H1 (cell line): ENCODE measurements at regions not wholly inside any gene's neighbourhood (a gene's known extent, or its start where the extent isn't known, plus 50 kb on each side); places are given as distances from the start of the nearest gene placed in this dataset.

Experiments
- CTCF ChIA-PET: fragments of 300-600 bp; sonication (Branson Sonifier 250); formaldehyde crosslinking; loops from one replicate; lab custom pipeline; 2021; ENCODE audit not compliant: partially characterized antibody; lab: Charles Lee
- POLR2A ChIA-PET: fragments of 300-600 bp; sonication (Branson Sonifier 250); formaldehyde crosslinking; loops from one replicate; lab custom pipeline; 2021; ENCODE audit warnings: inconsistent platforms; ENCODE audit not compliant: partially characterized antibody; lab: Charles Lee
- DNase-seq, 2 experiments: peaks; one replicate each; pipeline versions ENCODE4 v3.0.0 to v3.0.0-alpha.2; 2010 to 2022; ENCODE audit warnings: low spot score in 2 of 2, low read depth in 1 of 2, mixed read lengths in 1 of 2
- FAIRE-seq: peaks from 2 replicates; lab custom pipeline; 2011; peaks lifted over from hg19 to GRCh38; lab: Jason Lieb, UNC
- H2AFZ ChIP-seq: 2 replicates; pipeline ENCODE4 v1.8.1; 2012; ENCODE audit warnings: low read length, inconsistent platforms
- H2AK5ac ChIP-seq: 2 replicates; pipeline ENCODE4 v1.6.1; 2013; ENCODE audit warnings: low read depth, low read length
- H2BK120ac ChIP-seq: replicated peaks from 2 replicates; pipeline ENCODE3; 2013; ENCODE audit warnings: low read depth, low read length, inconsistent platforms
- H2BK12ac ChIP-seq: 2 replicates; pipeline ENCODE4 v1.6.1; 2013; ENCODE audit warnings: low read depth, low read length
- H2BK15ac ChIP-seq: 2 replicates; pipeline ENCODE4 v1.6.1; 2013; ENCODE audit warnings: low read length
- H2BK20ac ChIP-seq: 2 replicates; pipeline ENCODE4 v1.6.1; 2013; ENCODE audit warnings: low read length
- H2BK5ac ChIP-seq: 2 replicates; pipeline ENCODE4 v1.6.1; 2013; ENCODE audit warnings: low read depth, low read length
- H3K14ac ChIP-seq: 2 replicates; pipeline ENCODE4 v1.6.1; 2013; ENCODE audit warnings: inconsistent platforms; ENCODE audit not compliant: insufficient read length
- H3K18ac ChIP-seq: 2 replicates; pipeline ENCODE4 v1.6.1; 2013; ENCODE audit warnings: low read length; ENCODE audit errors: extremely low read depth
- H3K23ac ChIP-seq: 2 replicates; pipeline ENCODE4 v1.6.1; 2013; ENCODE audit warnings: inconsistent platforms; ENCODE audit not compliant: insufficient read length
- H3K23me2 ChIP-seq: 2 replicates; pipeline ENCODE4 v1.6.1; 2013; ENCODE audit warnings: low read depth, low read length
- H3K27ac ChIP-seq: 2 replicates; pipeline ENCODE4 v1.6.1; 2011; ENCODE audit warnings: low read depth, low read length, inconsistent platforms
- H3K27me3 ChIP-seq, 4 experiments: replicated peaks in 1 of 4; 1 replicate in 1 of 4; 2 replicates in 3 of 4; pipeline versions ENCODE4 v1.6.1 to v1.8.1; 2011 to 2013; ENCODE audit warnings: low read length in 3 of 4, mild to moderate bottlenecking in 3 of 4, inconsistent platforms in 2 of 4, mixed read lengths in 2 of 4, moderate library complexity in 1 of 4; ENCODE audit not compliant: control insufficient read depth in 3 of 4, insufficient read depth in 3 of 4; ENCODE audit errors: extremely low read depth in 1 of 4
- H3K36me3 ChIP-seq, 4 experiments: 2 replicates each; pipeline versions ENCODE4 v1.6.1 to v1.8.1; 2011 to 2013; ENCODE audit warnings: mild to moderate bottlenecking in 4 of 4, low read length in 3 of 4, moderate library complexity in 2 of 4, control low read depth in 1 of 4, inconsistent platforms in 1 of 4; ENCODE audit not compliant: insufficient read depth in 4 of 4, control insufficient read depth in 2 of 4
- H3K4ac ChIP-seq: replicated peaks from 2 replicates; pipeline ENCODE3; 2013; ENCODE audit warnings: low read length, low read depth, mixed read lengths, inconsistent platforms; ENCODE audit not compliant: insufficient read length
- H3K4me1 ChIP-seq, 4 experiments: replicated peaks in 1 of 4; 1 replicate in 1 of 4; 2 replicates in 3 of 4; pipeline versions ENCODE4 v1.6.1 to v1.8.1; 2011 to 2013; ENCODE audit warnings: low read length in 3 of 4, inconsistent platforms in 2 of 4, mixed read lengths in 1 of 4; ENCODE audit not compliant: insufficient read depth in 4 of 4, control insufficient read depth in 3 of 4
- H3K4me2 ChIP-seq, 2 experiments: 2 replicates each; pipeline versions ENCODE4 v1.6.1 to v1.8.1; 2011 to 2013; ENCODE audit warnings: low read depth in 2 of 2, low read length in 2 of 2, control low read depth in 1 of 2, inconsistent platforms in 1 of 2, mild to moderate bottlenecking in 1 of 2; ENCODE audit not compliant: insufficient read depth in 1 of 2
- H3K4me3 ChIP-seq, 4 experiments: fragments of 200-600, 300-600 bp in 1 of 4; sonication (generic), shearing (Covaris generic), sonication (Bioruptor Twin) in 1 of 4; 2 replicates each; pipeline versions ENCODE4 v1.5.1 to v1.8.1; 2011 to 2016; ENCODE audit warnings: low read length in 4 of 4, low read depth in 3 of 4, control low read depth in 2 of 4, inconsistent platforms in 2 of 4, mild to moderate bottlenecking in 2 of 4, mixed read lengths in 1 of 4, moderate library complexity in 1 of 4; ENCODE audit not compliant: insufficient read depth in 2 of 4; ENCODE audit errors: extremely low read depth in 1 of 4
- H3K56ac ChIP-seq: replicated peaks from 2 replicates; pipeline ENCODE3; 2013; ENCODE audit warnings: low read depth, mild to moderate bottlenecking, mixed read lengths, low read length, inconsistent platforms; ENCODE audit not compliant: insufficient read length
- H3K79me1 ChIP-seq: 2 replicates; pipeline ENCODE4 v1.6.1; 2013; ENCODE audit warnings: low read depth, low read length, control low read depth
- H3K79me2 ChIP-seq, 2 experiments: 2 replicates each; pipeline versions ENCODE4 v1.6.1 to v1.8.1; 2012 to 2013; ENCODE audit warnings: low read length in 2 of 2, mild to moderate bottlenecking in 2 of 2, inconsistent platforms in 1 of 2; ENCODE audit not compliant: insufficient read depth in 2 of 2, control insufficient read depth in 1 of 2
- H3K9ac ChIP-seq, 4 experiments: replicated peaks in 1 of 4; 1 replicate in 1 of 4; 2 replicates in 3 of 4; pipeline versions ENCODE4 v1.6.1 to v1.8.1; 2011 to 2013; ENCODE audit warnings: low read depth in 3 of 4, low read length in 3 of 4, control low read depth in 2 of 4, mild to moderate bottlenecking in 2 of 4, moderate library complexity in 2 of 4, inconsistent platforms in 1 of 4; ENCODE audit errors: extremely low read depth in 1 of 4
- H3K9me3 ChIP-seq, 2 experiments: 2 replicates each; pipeline versions ENCODE4 v1.6.1 to v1.8.1; 2012 to 2013; ENCODE audit warnings: mild to moderate bottlenecking in 2 of 2, moderate library complexity in 2 of 2, control low read depth in 1 of 2, inconsistent platforms in 1 of 2, low read depth in 1 of 2, low read length in 1 of 2, mixed read lengths in 1 of 2; ENCODE audit not compliant: insufficient read depth in 2 of 2
- H4K20me1 ChIP-seq, 2 experiments: replicated peaks in 1 of 2; 2 replicates each; pipeline versions ENCODE3 to v1.8.1; 2011 to 2013; ENCODE audit warnings: inconsistent platforms in 2 of 2, low read length in 2 of 2, mild to moderate bottlenecking in 1 of 2; ENCODE audit not compliant: insufficient read depth in 2 of 2, control insufficient read depth in 1 of 2
- H4K5ac ChIP-seq: 2 replicates; pipeline ENCODE4 v1.6.1; 2013; ENCODE audit warnings: low read length, low read depth, mixed read lengths, inconsistent platforms; ENCODE audit not compliant: insufficient read length
- H4K8ac ChIP-seq: 2 replicates; pipeline ENCODE4 v1.8.0; 2013; ENCODE audit warnings: mild to moderate bottlenecking, moderate library complexity, low read length, inconsistent platforms; ENCODE audit not compliant: insufficient read depth; ENCODE audit errors: extremely low read depth
- H4K91ac ChIP-seq: replicated peaks from 2 replicates; pipeline ENCODE3; 2013; ENCODE audit warnings: low read length, mixed read lengths, inconsistent platforms; ENCODE audit not compliant: insufficient read length
- CHD1 ChIP-seq: IDR thresholded peaks from 2 replicates; pipeline ENCODE4 v1.6.1; 2012; ENCODE audit warnings: low read depth, low read length, improper control_type of control experiment
- TEAD4 ChIP-seq: IDR thresholded peaks from 2 replicates; pipeline ENCODE4 v1.6.1; 2012; ENCODE audit warnings: low read depth, low read length, inconsistent platforms, mixed read lengths
- WGBS, 2 experiments: shearing (Covaris generic) in 1 of 2; methylation state at CpG; one replicate each; pipeline versions ENCODE4 v1.1.6 to v1.1.7; 2013 to 2015; ENCODE audit warnings: low lambda C conversion rate in 2 of 2, mixed read lengths in 2 of 2, inconsistent platforms in 1 of 2, low coverage in 1 of 2, missing lambda C conversion rate in 1 of 2; ENCODE audit not compliant: insufficient replicate concordance in 2 of 2, insufficient coverage in 1 of 2, insufficient read length in 1 of 2; ENCODE audit errors: extremely low coverage in 1 of 2, missing lambda C conversion rate in 1 of 2; 5-methylcytosine and 5-hydroxymethylcytosine counted together

DNA sequence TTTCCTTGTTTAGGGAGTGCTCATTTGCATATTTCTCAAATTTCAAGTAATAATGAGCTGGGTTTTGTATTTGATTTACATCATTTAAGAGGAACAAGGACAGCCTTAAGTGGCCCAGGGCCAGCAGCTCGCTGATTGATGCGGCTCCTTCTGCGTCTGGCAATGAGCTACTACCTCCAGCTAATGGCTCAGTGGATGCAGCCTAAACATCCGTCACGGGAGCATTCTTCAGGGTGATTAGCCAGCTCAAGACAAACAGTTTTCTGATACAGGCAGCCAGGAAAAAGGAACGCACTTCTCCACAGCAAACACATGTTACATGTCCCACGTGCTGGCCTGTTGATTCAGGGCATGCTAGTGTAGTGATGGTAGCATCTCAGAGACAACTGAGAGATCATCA is 169.3 kb upstream of the TCERG1L start:
- H3K9ac ChIP-seq, result no peak overlapping the region
- no peaks in the 10 kb centered on the region for H3K79me2 ChIP-seq
- H4K8ac ChIP-seq, result no peak overlapping the region
- H2BK12ac ChIP-seq, result no peak overlapping the region
- no peaks in the 10 kb centered on the region; a peak in 1 of 7 replicates for H3K27me3 ChIP-seq
- H3K79me1 ChIP-seq, result no peaks in the 10 kb centered on the region
- no peak overlapping the region for H2AFZ ChIP-seq
- no peak overlapping the region for H3K4me2 ChIP-seq
- H3K36me3 ChIP-seq, result no peaks in the 10 kb centered on the region
- FAIRE-seq (no peak), DNase-seq (no peak)
- no peak overlapping the region for H3K27ac ChIP-seq
- no peak overlapping the region for H4K5ac ChIP-seq
- H3K4ac ChIP-seq, result no peak overlapping the region
- peaks cover 13% of the 10 kb centered on the region; the same call in 1 of the 2 replicates for H3K23me2 ChIP-seq
- H3K4me1 ChIP-seq, result no peaks in the 10 kb centered on the region; a peak in 1 of 7 replicates
- no peak overlapping the region for H2BK120ac ChIP-seq
- H3K4me3 ChIP-seq, result no peak overlapping the region
- no peak overlapping the region for H3K23ac ChIP-seq
- H3K56ac ChIP-seq, result no peak overlapping the region
- no peak overlapping the region for H2AK5ac ChIP-seq
- no peak overlapping the region for H2BK20ac ChIP-seq
- TF ChIP-seq CHD1, result no peak
- TF ChIP-seq TEAD4, result no peak
- H3K18ac ChIP-seq, result no peak overlapping the region
- H2BK5ac ChIP-seq, result no peak overlapping the region
- H3K14ac ChIP-seq, result no peak overlapping the region
- WGBS, 2 experiments, result 88% methylated on average over 7 of the region's 7 CpGs; no CpG with 5 or more reads in 1 of the 2 experiments
- H4K20me1 ChIP-seq, result peaks cover 0 to 4% of the 10 kb centered on the region in 2 experiments
- 0 out of 4 replicates have a peak, but pooled peaks cover 0 to 5% of the 10 kb centered on the region in 2 experiments for H3K9me3 ChIP-seq
- H4K91ac ChIP-seq, result no peak overlapping the region
- ChIA-PET CTCF (interaction anchor here (0.6 to 3.0 kb wide), 10 partner anchors 8 to 360 kb away, joined by 3 to 16 read pairs (median 4); no protein-coding TSS in a partner anchor), POLR2A (no interaction called here)
- no peak overlapping the region for H2BK15ac ChIP-seq
